ENCODE measurements at regions not wholly inside any gene's neighbourhood (a gene's known extent, or its start where the extent isn't known, plus 50 kb on each side); places are given as distances from the start of the nearest gene placed in this dataset.

DNA sequence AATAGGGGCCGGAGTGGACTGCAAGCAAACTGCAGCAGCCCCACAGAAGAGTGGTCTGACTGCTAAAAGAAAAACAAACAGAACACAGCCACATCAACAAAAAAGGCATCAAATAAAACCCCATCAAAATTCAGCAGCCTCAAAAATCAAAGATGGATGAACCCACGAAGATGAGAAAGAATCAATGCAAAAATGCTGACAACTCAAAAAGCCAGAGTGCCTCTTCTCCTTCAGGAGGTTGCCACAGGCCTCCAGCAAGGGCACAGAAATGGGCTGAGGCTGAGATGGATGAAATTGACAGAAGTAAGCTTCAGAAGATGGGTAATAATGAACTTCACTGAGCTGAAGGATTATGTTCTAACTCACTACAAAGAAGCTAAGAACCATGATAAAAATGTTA lies 388.6 kb downstream of the PABPC4L start:
- no peak for TF ChIP-seq YY1 (IDR thresholded peaks at IDR 0.05)
- TF ChIP-seq, protein P1, sequence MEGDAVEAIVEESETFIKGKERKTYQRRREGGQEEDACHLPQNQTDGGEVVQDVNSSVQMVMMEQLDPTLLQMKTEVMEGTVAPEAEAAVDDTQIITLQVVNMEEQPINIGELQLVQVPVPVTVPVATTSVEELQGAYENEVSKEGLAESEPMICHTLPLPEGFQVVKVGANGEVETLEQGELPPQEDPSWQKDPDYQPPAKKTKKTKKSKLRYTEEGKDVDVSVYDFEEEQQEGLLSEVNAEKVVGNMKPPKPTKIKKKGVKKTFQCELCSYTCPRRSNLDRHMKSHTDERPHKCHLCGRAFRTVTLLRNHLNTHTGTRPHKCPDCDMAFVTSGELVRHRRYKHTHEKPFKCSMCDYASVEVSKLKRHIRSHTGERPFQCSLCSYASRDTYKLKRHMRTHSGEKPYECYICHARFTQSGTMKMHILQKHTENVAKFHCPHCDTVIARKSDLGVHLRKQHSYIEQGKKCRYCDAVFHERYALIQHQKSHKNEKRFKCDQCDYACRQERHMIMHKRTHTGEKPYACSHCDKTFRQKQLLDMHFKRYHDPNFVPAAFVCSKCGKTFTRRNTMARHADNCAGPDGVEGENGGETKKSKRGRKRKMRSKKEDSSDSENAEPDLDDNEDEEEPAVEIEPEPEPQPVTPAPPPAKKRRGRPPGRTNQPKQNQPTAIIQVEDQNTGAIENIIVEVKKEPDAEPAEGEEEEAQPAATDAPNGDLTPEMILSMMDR (IDR thresholded peaks at IDR 0.05; ENCODE audit: low read depth, low read length, missing input control): no peak
- no peak for TF ChIP-seq FOXA1 (IDR thresholded peaks at IDR 0.05)
- no peak for TF ChIP-seq RAD21 (IDR thresholded peaks at IDR 0.05)
- TF ChIP-seq SP1 (IDR thresholded peaks at IDR 0.05): no peak
